ENCODE measurements at regions not wholly inside any gene's neighbourhood (a gene's known extent, or its start where the extent isn't known, plus 50 kb on each side); places are given as distances from the start of the nearest gene placed in this dataset.

DNA sequence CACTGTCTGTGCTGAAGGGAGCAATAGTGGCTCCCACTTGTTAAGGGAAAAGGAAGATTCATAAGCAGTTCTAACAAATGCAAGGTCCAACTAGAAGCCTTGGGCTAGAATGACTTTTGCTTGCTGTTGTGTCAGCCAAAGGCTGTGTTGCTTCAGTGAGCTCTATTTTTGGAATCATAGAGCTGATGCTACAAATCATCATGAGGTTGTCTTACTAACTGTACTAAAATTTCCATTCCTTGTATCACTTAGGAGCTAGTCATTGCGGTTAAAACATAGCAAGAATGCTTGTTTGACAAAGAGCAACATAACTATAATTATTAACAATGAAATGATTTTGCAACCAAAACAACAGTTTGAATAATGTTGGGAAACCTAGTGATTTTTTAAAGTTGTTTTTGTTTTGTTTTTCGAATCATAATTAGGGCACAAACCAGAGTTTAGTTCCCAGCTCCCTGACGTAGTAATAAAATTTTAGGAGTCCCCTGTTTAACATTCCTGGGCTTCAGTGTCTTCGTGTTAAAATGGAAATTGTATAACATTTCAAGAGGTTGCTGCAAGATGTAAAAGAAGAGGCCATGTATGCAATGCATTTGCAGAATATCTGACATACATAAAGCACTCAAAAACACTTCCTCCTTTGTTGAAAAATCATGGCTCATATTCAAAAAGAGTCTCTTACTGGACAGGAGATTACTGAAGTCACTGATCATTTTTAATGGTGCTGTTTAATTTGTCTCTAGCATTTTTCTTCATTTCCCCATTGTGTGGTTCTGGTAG is 183.4 kb downstream of the MACC1 start:
- Histone ChIP-seq H3K27ac (no peak overlapping the region), H3K4me1 (no peaks in the 10 kb centered on the region), H3K36me3 (no peaks in the 10 kb centered on the region), H3K9me3 (no peaks in the 10 kb centered on the region), H3K4me3 (no peak overlapping the region), H3K27me3 (no peaks in the 10 kb centered on the region)
- DNase-seq (no peak), ATAC-seq (peak; percentile 43)
- intact Hi-C loops (cut with DNase I): no loop called here
- no peak for TF ChIP-seq CTCF (IDR thresholded peaks at IDR 0.05)

DNA sequence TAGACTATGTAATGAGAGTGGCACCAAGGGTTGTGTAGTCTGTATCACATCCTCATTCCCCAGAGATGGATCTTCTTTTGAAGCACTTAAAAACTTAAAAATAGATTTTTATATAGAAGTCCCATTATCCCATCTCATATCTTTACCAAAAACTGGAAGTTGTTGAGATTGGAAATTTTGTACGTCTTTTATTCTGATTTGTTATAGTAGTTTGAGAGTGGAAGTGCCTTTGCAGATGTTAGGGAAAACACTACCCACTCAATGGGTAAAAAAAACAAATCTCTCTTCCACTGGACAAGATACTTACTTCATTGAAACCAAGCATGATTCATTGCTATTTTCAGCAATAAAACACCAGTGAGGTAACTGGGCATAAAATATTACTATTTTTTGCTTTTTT is 184.4 kb downstream of the MACC1 start:
- intact Hi-C loops (cut with DNase I): no loop called here

GRCh38 chr7:20030915-20031362 is 186.2 kb downstream of the MACC1 start:
- Histone ChIP-seq H3K4me3 (no peak overlapping the region), H3K36me3 (no peaks in the 10 kb centered on the region), H3K27ac (no peak overlapping the region), H3K27me3 (no peaks in the 10 kb centered on the region), H3K9me3 (no peaks in the 10 kb centered on the region), H3K4me1 (no peaks in the 10 kb centered on the region)
- ATAC-seq (no peak), DNase-seq (no peak)
- TF ChIP-seq CTCF (IDR thresholded peaks at IDR 0.05): no peak
- intact Hi-C loops (cut with DNase I): no loop called here

More for the DNA sequence above, 184.4 kb downstream of the MACC1 start:
- Histone ChIP-seq H3K27ac (no peak overlapping the region), H3K4me3 (no peak overlapping the region), H3K9me3 (no peaks in the 10 kb centered on the region), H3K36me3 (no peaks in the 10 kb centered on the region), H3K4me1 (no peaks in the 10 kb centered on the region), H3K27me3 (no peaks in the 10 kb centered on the region)
- no peak for DNase-seq
- TF ChIP-seq CTCF (IDR thresholded peaks at IDR 0.05): no peak
- ATAC-seq: no peak

DNA sequence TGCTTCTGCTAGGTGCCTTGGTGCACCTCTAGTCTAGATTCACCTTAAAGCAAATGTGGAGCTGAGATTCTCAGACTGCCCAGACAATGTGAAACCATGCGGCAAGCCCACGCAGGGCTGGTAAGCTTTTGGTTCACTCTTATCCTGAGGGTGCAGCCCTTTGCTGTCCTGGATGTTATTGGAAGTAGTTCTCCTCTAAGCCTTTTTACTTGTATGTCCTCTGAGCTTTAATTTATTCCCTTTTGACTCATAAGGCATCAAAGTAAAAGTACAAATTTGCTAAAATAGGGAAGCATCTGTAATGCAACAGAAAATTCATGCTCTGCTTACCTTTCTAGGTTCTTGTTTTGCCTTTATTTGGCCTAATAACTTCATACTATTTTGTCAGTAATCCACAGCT is 186.8 kb downstream of the MACC1 start:
- DNase-seq: no peak
- no peak overlapping the region for H3K4me3 ChIP-seq
- no peaks in the 10 kb centered on the region for H3K9me3 ChIP-seq
- H3K36me3 ChIP-seq: no peaks in the 10 kb centered on the region
- intact Hi-C loops (cut with DNase I): no loop called here
- H3K27me3 ChIP-seq: no peaks in the 10 kb centered on the region
- ATAC-seq: no peak
- H3K27ac ChIP-seq: no peak overlapping the region
- TF ChIP-seq CTCF (IDR thresholded peaks at IDR 0.05): no peak
- H3K4me1 ChIP-seq: no peaks in the 10 kb centered on the region

GRCh38 chr7:20026762-20027161 is 190.4 kb downstream of the MACC1 start:
- TF ChIP-seq CTCF (IDR thresholded peaks at IDR 0.05): no peak
- no peaks in the 10 kb centered on the region for H3K9me3 ChIP-seq
- H3K4me1 ChIP-seq: peaks cover 0 to 4% of the 10 kb centered on the region in 2 donors
- H3K27ac ChIP-seq: no peak overlapping the region
- no peaks in the 10 kb centered on the region for H3K36me3 ChIP-seq
- H3K27me3 ChIP-seq: no peaks in the 10 kb centered on the region
- DNase-seq (no peak), ATAC-seq (no peak)
- intact Hi-C loops (cut with DNase I): no loop called here
- no peak overlapping the region for H3K4me3 ChIP-seq

Measured in left lung (tissue), 4 donors.